Keratinocyte (primary cell): ENCODE measurements at regions not wholly inside any gene's neighbourhood (a gene's known extent, or its start where the extent isn't known, plus 50 kb on each side); places are given as distances from the start of the nearest gene placed in this dataset.

Source experiments
- DNase-seq: peaks from one replicate; pipeline ENCODE4 v3.0.0-alpha.2; 2011; ENCODE audit warnings: low read depth, missing footprints, low spot score
- FAIRE-seq: peaks from 2 replicates; lab custom pipeline; 2011; peaks lifted over from hg19 to GRCh38; lab: Jason Lieb, UNC
- H2AFZ ChIP-seq: 2 replicates; pipeline ENCODE4 v1.6.0; 2012; ENCODE audit warnings: low read length, control low read depth, inconsistent platforms; ENCODE audit not compliant: control insufficient read depth
- H3K27ac ChIP-seq: 2 replicates; pipeline ENCODE4 v1.5.1; 2011; ENCODE audit warnings: low read length; ENCODE audit not compliant: control insufficient read depth, insufficient read depth
- H3K27me3 ChIP-seq: 3 replicates; pipeline ENCODE4 v1.6.0; 2011; ENCODE audit warnings: low read length; ENCODE audit not compliant: control insufficient read depth, insufficient read depth; ENCODE audit errors: extremely low read depth
- H3K36me3 ChIP-seq, 2 experiments: 2 replicates in 1 of 2; 3 replicates in 1 of 2; pipeline ENCODE4 v1.5.1; 2011; ENCODE audit warnings: low read length in 2 of 2, mild to moderate bottlenecking in 1 of 2; ENCODE audit not compliant: control insufficient read depth in 2 of 2, insufficient read depth in 2 of 2; ENCODE audit errors: extremely low read depth in 1 of 2
- H3K4me1 ChIP-seq: 3 replicates; pipeline ENCODE4 v1.5.1; 2011; ENCODE audit warnings: low read length; ENCODE audit not compliant: control insufficient read depth, insufficient read depth; ENCODE audit errors: extremely low read depth
- H3K4me2 ChIP-seq: 3 replicates; pipeline ENCODE4 v1.6.0; 2011; ENCODE audit warnings: low read depth, low read length; ENCODE audit not compliant: control insufficient read depth, insufficient read depth; ENCODE audit errors: extremely low read depth
- H3K4me3 ChIP-seq, 3 experiments: fragments of 200-600 bp in 1 of 3; sonication (generic) in 1 of 3; 2 replicates in 2 of 3; 3 replicates in 1 of 3; pipeline ENCODE4 v1.5.1; 2011 to 2016; ENCODE audit warnings: low read length in 3 of 3, mild to moderate bottlenecking in 3 of 3, control low read depth in 2 of 3, inconsistent platforms in 1 of 3, low read depth in 1 of 3, mixed read lengths in 1 of 3, mixed run types in 1 of 3, moderate library complexity in 1 of 3; ENCODE audit not compliant: control insufficient read depth in 2 of 3, insufficient read depth in 2 of 3; ENCODE audit errors: extremely low read depth in 1 of 3
- H3K79me2 ChIP-seq: 2 replicates; pipeline ENCODE4 v1.6.0; 2012; ENCODE audit warnings: low read length; ENCODE audit not compliant: control insufficient read depth, insufficient read depth
- H3K9ac ChIP-seq: 3 replicates; pipeline ENCODE4 v1.6.0; 2011; ENCODE audit warnings: low read length; ENCODE audit not compliant: control insufficient read depth, insufficient read depth; ENCODE audit errors: extremely low read depth
- H3K9me1 ChIP-seq: 3 replicates; pipeline ENCODE4 v1.6.0; 2011; ENCODE audit warnings: low read length; ENCODE audit not compliant: control insufficient read depth, insufficient read depth; ENCODE audit errors: extremely low read depth
- H3K9me3 ChIP-seq: 2 replicates; pipeline ENCODE4 v1.5.1; 2012; ENCODE audit warnings: low read depth, low read length; ENCODE audit not compliant: control insufficient read depth
- H4K20me1 ChIP-seq: 3 replicates; pipeline ENCODE4 v1.6.0; 2011; ENCODE audit warnings: low read length; ENCODE audit not compliant: control insufficient read depth, insufficient read depth; ENCODE audit errors: extremely low read depth
- CTCF ChIP-seq, 3 experiments: IDR thresholded peaks in 1 of 3; conservative IDR thresholded peaks in 1 of 3; optimal IDR thresholded peaks in 1 of 3; 2 replicates in 2 of 3; 3 replicates in 1 of 3; pipeline versions ENCODE3 to v1.5.1; 2011; ENCODE audit warnings: low read length in 3 of 3, mild to moderate bottlenecking in 3 of 3, moderate library complexity in 2 of 3, control low read depth in 1 of 3, inconsistent platforms in 1 of 3; ENCODE audit not compliant: insufficient read depth in 2 of 3; ENCODE audit errors: extremely low read depth in 1 of 3
- EZH2 ChIP-seq: IDR thresholded peaks from one replicate; pipeline ENCODE4 v1.6.1; 2012; ENCODE audit warnings: inconsistent platforms, mild to moderate bottlenecking, low read length, moderate library complexity
- dilution Hi-C: fragments of 300-500 bp; cut with MboI; formaldehyde crosslinking; loops from one replicate; pipeline ENCODE4 v1.7.0; 2020; ENCODE audit warnings: low sequenced_read_pairs; ENCODE audit not compliant: extremely low pct_ligation_motif_present

- Histone ChIP-seq H3K79me2 (no peaks in the 10 kb centered on the region), H3K4me2 (no peak overlapping the region), H2AFZ (no peak overlapping the region), H3K9ac (no peak overlapping the region), H3K9me3 (no peaks in the 10 kb centered on the region), H3K36me3 (no peaks in the 10 kb centered on the region), H3K27me3 (peaks cover 6% of the 10 kb centered on the region), H3K27ac (no peak overlapping the region), H4K20me1 (no peaks in the 10 kb centered on the region), H3K4me1 (peaks cover 4% of the 10 kb centered on the region), H3K9me1 (no peaks in the 10 kb centered on the region), H3K4me3 (no peak overlapping the region)
- FAIRE-seq (no peak), DNase-seq (no peak)
- no peak for TF ChIP-seq EZH2
- no peak for TF ChIP-seq CTCF (optimal IDR thresholded peaks at IDR 0.05 in 1 of 3, IDR thresholded peaks at IDR 0.05 in 1 of 3, conservative IDR thresholded peaks at IDR 0.05 in 1 of 3; ENCODE audit: extremely low read depth in 1 of 3, insufficient read depth in 2 of 3, low read length in 3 of 3)
- dilution Hi-C loops, result no loop called here
These were observed 147.3 kb upstream of the WNT4 start for GRCh38 chr1:22290157-22290556.

- no peak for FAIRE-seq
- no peak overlapping the region for H3K4me2 ChIP-seq
- H3K4me1 ChIP-seq, result peaks cover 4% of the 10 kb centered on the region
- H3K36me3 ChIP-seq, result no peaks in the 10 kb centered on the region
- H3K79me2 ChIP-seq, result no peaks in the 10 kb centered on the region
- H3K27me3 ChIP-seq, result peaks cover 6% of the 10 kb centered on the region
- no peaks in the 10 kb centered on the region for H4K20me1 ChIP-seq
- TF ChIP-seq CTCF (optimal IDR thresholded peaks at IDR 0.05 in 1 of 3, IDR thresholded peaks at IDR 0.05 in 1 of 3, conservative IDR thresholded peaks at IDR 0.05 in 1 of 3; ENCODE audit: extremely low read depth in 1 of 3, insufficient read depth in 2 of 3, low read length in 3 of 3), result no peak
- H3K9me1 ChIP-seq, result no peaks in the 10 kb centered on the region
- no peak overlapping the region for H3K4me3 ChIP-seq
- H2AFZ ChIP-seq, result no peak overlapping the region
- H3K9ac ChIP-seq, result no peak overlapping the region
- dilution Hi-C loops, result no loop called here
- DNase-seq, result no peak
- H3K27ac ChIP-seq, result no peak overlapping the region
- H3K9me3 ChIP-seq, result no peaks in the 10 kb centered on the region
These were observed 147.7 kb upstream of the WNT4 start for GRCh38 chr1:22290611-22291010.
